HepG2 (cell line): ENCODE measurements at regions not wholly inside any gene's neighbourhood (a gene's known extent, or its start where the extent isn't known, plus 50 kb on each side); places are given as distances from the start of the nearest gene placed in this dataset.

Experiments used
- ATAC-seq: fragments of 200-7000 bp; cut with Tn5 transposase; 3 replicates; pipeline ENCODE4 v1.9.1; 2020; ENCODE audit warnings: mild to moderate bottlenecking, moderate library complexity
- BruUV-seq: library from RNA; stranded (reverse); fragments of 400-500 nt; replicated peaks from 2 replicates; lab custom pipeline; 2021; lab: Mats Ljungman, UMichigan
- CTCF ChIA-PET: fragments of 300-600 bp; formaldehyde crosslinking; extraction: SDS; loops from one replicate; lab custom pipeline; 2021; ENCODE audit warnings: low total read pairs, inconsistent platforms, low intra/inter-chr PET ratio; lab: Yijun Ruan, JAX
- POLR2A ChIA-PET: fragments of 350-600 bp; sonication (Branson Sonifier 250); formaldehyde crosslinking; loops from one replicate; lab custom pipeline; 2020; ENCODE audit warnings: antibody characterized with exemption, inconsistent platforms; lab: Yijun Ruan, JAX
- DNase-seq: peaks from one replicate; pipeline ENCODE4 v3.0.0-alpha.2; 2015; ENCODE audit warnings: low spot score
- FAIRE-seq: peaks from 3 replicates; lab custom pipeline; 2011; peaks lifted over from hg19 to GRCh38; lab: Jason Lieb, UNC
- H2AFZ ChIP-seq: one replicate; pipeline ENCODE4 v1.6.1; 2011; ENCODE audit warnings: low read length, inconsistent platforms
- H3K27ac ChIP-seq: fragments of 300-600 bp; 3 replicates; pipeline ENCODE4 v1.8.0; 2011; ENCODE audit warnings: mixed run types, mild to moderate bottlenecking, mixed read lengths, low read length, inconsistent platforms; ENCODE audit not compliant: insufficient read depth; ENCODE audit errors: extremely low read length
- H3K27me3 ChIP-seq, 2 experiments: fragments of 200-600 bp in 1 of 2; 2 replicates in 1 of 2; 3 replicates in 1 of 2; pipeline versions ENCODE4 v1.6.0 to v1.8.0; 2011; ENCODE audit warnings: low read length in 2 of 2, mild to moderate bottlenecking in 2 of 2, moderate library complexity in 2 of 2, inconsistent platforms in 1 of 2; ENCODE audit not compliant: insufficient read depth in 2 of 2, control insufficient read depth in 1 of 2
- H3K36me3 ChIP-seq, 2 experiments: fragments of 200-600 bp in 1 of 2; replicated peaks in 1 of 2; 2 replicates in 1 of 2; 3 replicates in 1 of 2; pipeline versions ENCODE4 v1.5.1 to v1.8.0; 2011; ENCODE audit warnings: low read length in 2 of 2, inconsistent platforms in 1 of 2; ENCODE audit not compliant: insufficient read depth in 2 of 2, control insufficient read depth in 1 of 2
- H3K4me1 ChIP-seq: 2 replicates; pipeline ENCODE4 v1.5.1; 2012; ENCODE audit warnings: low read length, inconsistent platforms; ENCODE audit not compliant: insufficient read depth
- H3K4me2 ChIP-seq: 2 replicates; pipeline ENCODE4 v1.6.0; 2011; ENCODE audit warnings: low read depth, low read length, inconsistent platforms
- H3K4me3 ChIP-seq, 3 experiments: fragments of 200-600 bp in 1 of 3; sonication (generic), shearing (Covaris generic) in 1 of 3; replicated peaks in 1 of 3; 2 replicates each; pipeline ENCODE4 v1.5.1; 2011 to 2016; ENCODE audit warnings: low read length in 3 of 3, inconsistent platforms in 2 of 3, low read depth in 2 of 3, mild to moderate bottlenecking in 2 of 3, control low read depth in 1 of 3, mixed read lengths in 1 of 3; ENCODE audit not compliant: insufficient read depth in 1 of 3
- H3K79me2 ChIP-seq: one replicate; pipeline ENCODE4 v1.6.1; 2011; ENCODE audit warnings: low read length, inconsistent platforms; ENCODE audit not compliant: insufficient read depth
- H3K9ac ChIP-seq: 2 replicates; pipeline ENCODE4 v1.6.0; 2011; ENCODE audit warnings: mild to moderate bottlenecking, low read depth, low read length, inconsistent platforms; ENCODE audit not compliant: insufficient read depth
- H3K9me3 ChIP-seq: 2 replicates; pipeline ENCODE4 v1.5.1; 2012; ENCODE audit warnings: mild to moderate bottlenecking, low read length
- H4K20me1 ChIP-seq: 2 replicates; pipeline ENCODE4 v1.6.0; 2011; ENCODE audit warnings: inconsistent platforms, mild to moderate bottlenecking, low read length, moderate library complexity; ENCODE audit not compliant: insufficient read depth
- ASH2L ChIP-seq: fragments of 300-600, 200-600 bp; sonication (generic); IDR thresholded peaks from 2 replicates; pipeline ENCODE4 v1.7.0; 2017; ENCODE audit warnings: low read depth, mild to moderate bottlenecking, moderate library complexity, mixed read lengths, low read length; ENCODE audit not compliant: insufficient read length
- ETS1 ChIP-seq: sonication (generic); formaldehyde crosslinking; IDR thresholded peaks from 2 replicates; pipeline ENCODE4 v1.4.0; 2020; ENCODE audit warnings: missing genetic modification reagents
- HNF1B ChIP-seq: sonication (generic); formaldehyde crosslinking; IDR thresholded peaks from 2 replicates; pipeline ENCODE4 v1.5.1; 2020; ENCODE audit warnings: mild to moderate bottlenecking, moderate library complexity, missing genetic modification reagents
- MAFF ChIP-seq: IDR thresholded peaks from 2 replicates; pipeline ENCODE4 v1.6.1; 2011; ENCODE audit warnings: low read depth, low read length, improper control_type of control experiment
- MAFK ChIP-seq, 2 experiments: IDR thresholded peaks in 1 of 2; conservative IDR thresholded peaks in 1 of 2; 2 replicates each; pipeline ENCODE4 v1.6.1; 2011; ENCODE audit warnings: improper control_type of control experiment in 2 of 2, low read length in 2 of 2
- RXRB ChIP-seq: IDR thresholded peaks from 2 replicates; pipeline ENCODE4 v1.6.1; 2016; ENCODE audit warnings: borderline replicate concordance, missing genetic modification reagents, missing compliant biosample characterization
- TOPORS ChIP-seq: sonication (generic); formaldehyde crosslinking; IDR thresholded peaks from 2 replicates; pipeline ENCODE4 v1.8.0; 2023; ENCODE audit warnings: mild to moderate bottlenecking, missing genetic modification reagents
- ZNF24 ChIP-seq: fragments of 450-650 bp; IDR thresholded peaks from 2 replicates; pipeline ENCODE4 v1.6.1; 2017; ENCODE audit warnings: antibody characterized with exemption, mild to moderate bottlenecking
- ZNF747 ChIP-seq: sonication (generic); formaldehyde crosslinking; IDR thresholded peaks from 2 replicates; pipeline ENCODE4 v1.8.1; 2023; ENCODE audit warnings: missing genetic modification reagents, mild to moderate bottlenecking, borderline replicate concordance
- WGBS: methylation state at CpG from one replicate; pipeline ENCODE4 v1.1.6; 2017; ENCODE audit warnings: low lambda C conversion rate; 5-methylcytosine and 5-hydroxymethylcytosine counted together
- in situ Hi-C: cut with HindIII; loops from 2 replicates; pipeline ENCODE4 v1.10.0; 2017; ENCODE audit warnings: low pct_unique_long_range_greater_than_20kb; ENCODE audit not compliant: extremely low pct_ligation_motif_present
- intact Hi-C: fragments of 100-400 bp; cut with micrococcal nuclease; formaldehyde crosslinking; loops from one replicate; pipeline ENCODE4 v1.10.0; 2022; ENCODE audit not compliant: unreplicated experiment

GRCh38 chr9:14517154-14517906, 175.9 kb downstream of the ZDHHC21 start:
- Histone ChIP-seq H4K20me1 (no peaks in the 10 kb centered on the region), H3K4me1 (no peaks in the 10 kb centered on the region), H3K4me3 (no peak overlapping the region), H3K36me3 (no peaks in the 10 kb centered on the region), H3K79me2 (no peaks in the 10 kb centered on the region), H3K27ac (no peak overlapping the region), H2AFZ (no peak overlapping the region), H3K9me3 (no peaks in the 10 kb centered on the region), H3K9ac (no peak overlapping the region), H3K27me3 (peaks cover 2 to 6% of the 10 kb centered on the region in 2 experiments; a peak in 2 of 5 replicates), H3K4me2 (no peak overlapping the region)
- FAIRE-seq: no peak
- no TSS peak for BruUV-seq
- intact Hi-C loops (no loop called here), in situ Hi-C loops (no loop called here)
- no peak for DNase-seq
- ChIA-PET POLR2A (no interaction called here), CTCF (no interaction called here)
- 14% methylated on average over 4 of the region's 4 CpGs for whole genome bisulfite sequencing
- TF ChIP-seq ASH2L (no peak), ZNF24 (no peak), MAFF (peak; percentile 69), MAFK (conservative IDR thresholded peaks at IDR 0.05 in 1 of 2, IDR thresholded peaks at IDR 0.05 in 1 of 2; ENCODE audit: low read length in 2 of 2) (peak; percentile 60 to 85)
- ATAC-seq: no peak

GRCh38 chr9:14516656-14517055, 176.6 kb downstream of the ZDHHC21 start:
- H4K20me1 ChIP-seq: no peaks in the 10 kb centered on the region
- ATAC-seq: no peak
- no peak overlapping the region for H3K4me3 ChIP-seq
- H3K9me3 ChIP-seq: no peaks in the 10 kb centered on the region
- intact Hi-C loops: no loop called here
- ChIA-PET CTCF (no interaction called here), POLR2A (no interaction called here)
- H3K79me2 ChIP-seq: no peaks in the 10 kb centered on the region
- BruUV-seq: no TSS peak
- peaks cover 2 to 6% of the 10 kb centered on the region in 2 experiments; a peak in 2 of 5 replicates for H3K27me3 ChIP-seq
- FAIRE-seq: no peak
- no peak overlapping the region for H3K27ac ChIP-seq
- TF ChIP-seq RXRB (no peak), ETS1 (CRISPR knock-in tag) (no peak), TOPORS (CRISPR knock-in tag) (no peak), ZNF747 (CRISPR knock-in tag) (no peak), HNF1B (CRISPR knock-in tag) (no peak)
- 0% methylated on average over 2 of the region's 2 CpGs for WGBS
- no peaks in the 10 kb centered on the region for H3K4me1 ChIP-seq
- no peak overlapping the region for H3K9ac ChIP-seq
- no peak overlapping the region for H2AFZ ChIP-seq
- in situ Hi-C loops: no loop called here
- no peak overlapping the region for H3K4me2 ChIP-seq
- H3K36me3 ChIP-seq: no peaks in the 10 kb centered on the region
- DNase-seq: no peak
